Renal pelvis (tissue), 1 donor: ENCODE measurements at regions not wholly inside any gene's neighbourhood (a gene's known extent, or its start where the extent isn't known, plus 50 kb on each side); places are given as distances from the start of the nearest gene placed in this dataset.

ENCODE experiments used
- DNase-seq: peaks from one replicate; pipeline ENCODE4 v3.0.0-alpha.2; 2013

GRCh38 chr12:38977132-38977531, 71.7 kb upstream of the CPNE8 start:
- no peak for DNase-seq

- no peak for DNase-seq
Observed at GRCh38 chr12:38969706-38970105, 64.3 kb upstream of the CPNE8 start.

- DNase-seq, result no peak
Observed at GRCh38 chr12:38961683-38962082, 56.3 kb upstream of the CPNE8 start.

- no peak for DNase-seq
Observed at GRCh38 chr12:38961012-38961411, 55.6 kb upstream of the CPNE8 start.

- peak; percentile 11 for DNase-seq
Observed at GRCh38 chr12:38956337-38956736, 50.9 kb upstream of the CPNE8 start.
